BLaER1 treated with 17β-estradiol and CSF1 and Interleukin-3, amounts not matched to agents 10 nM and 100 nM (cell line): ENCODE measurements at regions not wholly inside any gene's neighbourhood (a gene's known extent, or its start where the extent isn't known, plus 50 kb on each side); places are given as distances from the start of the nearest gene placed in this dataset.
A peak's percentile ranks its signal among the peaks of the same experiment; 100 is the strongest.
"Not testable (repeated sequence)": the region's sequence is repeated elsewhere in the genome, so short reads cannot be mapped to it uniquely, and the experiment has no call there.

ENCODE experiments used
- H3K27ac ChIP-seq, 11 experiments: shearing (Covaris generic); formaldehyde crosslinking; 2 replicates each; pipeline ENCODE4 v1.8.1; 2022
- H3K27me3 ChIP-seq, 11 experiments: shearing (Covaris generic); formaldehyde crosslinking; 2 replicates each; pipeline ENCODE4 v1.8.1; 2022
- H3K36me3 ChIP-seq, 11 experiments: shearing (Covaris generic); formaldehyde crosslinking; 2 replicates each; pipeline ENCODE4 v1.8.1; 2022
- H3K4me1 ChIP-seq, 10 experiments: shearing (Covaris generic); formaldehyde crosslinking; 2 replicates each; pipeline ENCODE4 v1.8.1; 2022
- H3K4me2 ChIP-seq, 11 experiments: shearing (Covaris generic); formaldehyde crosslinking; 2 replicates each; pipeline ENCODE4 v1.8.1; 2022
- H3K4me3 ChIP-seq, 10 experiments: shearing (Covaris generic); formaldehyde crosslinking; 2 replicates each; pipeline ENCODE4 v1.8.1; 2022
- H3K9ac ChIP-seq, 11 experiments: shearing (Covaris generic); formaldehyde crosslinking; 2 replicates each; pipeline ENCODE4 v1.8.1; 2022
- H3K9me3 ChIP-seq, 11 experiments: shearing (Covaris generic); formaldehyde crosslinking; replicated peaks in 1 of 11; 2 replicates each; pipeline ENCODE4 v1.8.1; 2022
- H4K20me1 ChIP-seq, 11 experiments: shearing (Covaris generic); formaldehyde crosslinking; 2 replicates each; pipeline ENCODE4 v1.8.1; 2022
- Cebpa-rat ChIP-seq, 11 experiments: shearing (Covaris generic); IDR thresholded peaks; 2 replicates each; pipeline ENCODE4 v1.8.1; 2022

- Histone ChIP-seq H4K20me1 (no peaks in the 10 kb centered on the region), H3K4me1 (no peaks in the 10 kb centered on the region), H3K4me2 (no peak overlapping the region), H3K9me3 (peaks cover 14 to 23% (median 19%) of the 10 kb centered on the region in 11 experiments; a peak in 21 of 22 replicates), H3K9ac (no peak overlapping the region), H3K36me3 (no peaks in the 10 kb centered on the region), H3K27me3 (no peaks in the 10 kb centered on the region), H3K4me3 (no peak overlapping the region), H3K27ac (no peak overlapping the region)
- TF ChIP-seq Cebpa-rat (IDR thresholded peaks at IDR 0.05), result no peak
Observed at GRCh38 chr3:34678575-34678974, 880.1 kb downstream of the PDCD6IP start.

- not testable (repeated sequence) for H3K4me1 ChIP-seq, H4K20me1 ChIP-seq, H3K27ac ChIP-seq, H3K4me2 ChIP-seq, H3K27me3 ChIP-seq, H3K4me3 ChIP-seq, H3K36me3 ChIP-seq, H3K9ac ChIP-seq
- H3K9me3 ChIP-seq, result peaks cover 14 to 23% (median 19%) of the 10 kb centered on the region in 11 experiments; a peak in 21 of 22 replicates
Observed at GRCh38 chr3:34679055-34679454, 880.6 kb downstream of the PDCD6IP start.

GRCh38 chr3:34683851-34684250, 885.4 kb downstream of the PDCD6IP start:
- Histone ChIP-seq H3K27ac (no peak overlapping the region), H3K9me3 (peaks cover 14 to 22% (median 19%) of the 10 kb centered on the region in 11 experiments; a peak in 21 of 22 replicates), H3K36me3 (no peaks in the 10 kb centered on the region), H3K4me3 (no peak overlapping the region), H3K9ac (no peak overlapping the region), H3K4me1 (peaks cover 0 to 14% (median 0%) of the 10 kb centered on the region in 10 experiments; a peak in 2 of 20 replicates), H4K20me1 (no peaks in the 10 kb centered on the region), H3K4me2 (0 out of 22 replicates have a peak overlapping the region, but pooled peaks of 1 of the 11 experiments have one; percentile 2), H3K27me3 (no peaks in the 10 kb centered on the region)
- no peak for TF ChIP-seq Cebpa-rat (IDR thresholded peaks at IDR 0.05)

GRCh38 chr3:34686541-34686940, 888.1 kb downstream of the PDCD6IP start:
- no peak overlapping the region for H3K4me3 ChIP-seq
- H3K27me3 ChIP-seq, result no peaks in the 10 kb centered on the region
- no peak overlapping the region for H3K9ac ChIP-seq
- H3K4me1 ChIP-seq, result peaks cover 0 to 14% (median 0%) of the 10 kb centered on the region in 10 experiments; a peak in 2 of 20 replicates
- no peak overlapping the region for H3K27ac ChIP-seq
- H3K4me2 ChIP-seq, result no peak overlapping the region
- no peaks in the 10 kb centered on the region for H3K9me3 ChIP-seq
- no peaks in the 10 kb centered on the region for H4K20me1 ChIP-seq
- H3K36me3 ChIP-seq, result no peaks in the 10 kb centered on the region
- no peak for TF ChIP-seq Cebpa-rat (IDR thresholded peaks at IDR 0.05)

GRCh38 chr3:34687671-34688070, 889.2 kb downstream of the PDCD6IP start:
- no peak for TF ChIP-seq Cebpa-rat (IDR thresholded peaks at IDR 0.05)
- H4K20me1 ChIP-seq, result no peaks in the 10 kb centered on the region
- H3K9ac ChIP-seq, result no peak overlapping the region
- no peak overlapping the region for H3K27ac ChIP-seq
- H3K27me3 ChIP-seq, result no peaks in the 10 kb centered on the region
- H3K36me3 ChIP-seq, result no peaks in the 10 kb centered on the region
- H3K4me1 ChIP-seq, result peaks cover 0 to 14% (median 0%) of the 10 kb centered on the region in 10 experiments; a peak in 2 of 20 replicates
- H3K4me2 ChIP-seq, result peak overlapping the region in 1 of 11 experiments; percentile 30; a peak in 1 of 22 replicates
- H3K4me3 ChIP-seq, result no peak overlapping the region
- no peaks in the 10 kb centered on the region for H3K9me3 ChIP-seq

- no peaks in the 10 kb centered on the region; a peak in 1 of 22 replicates for H3K36me3 ChIP-seq
- no peak overlapping the region for H3K27ac ChIP-seq
- H3K4me1 ChIP-seq, result no peaks in the 10 kb centered on the region
- no peak overlapping the region for H3K9ac ChIP-seq
- no peak for TF ChIP-seq Cebpa-rat (IDR thresholded peaks at IDR 0.05)
- no peak overlapping the region for H3K4me3 ChIP-seq
- H4K20me1 ChIP-seq, result no peaks in the 10 kb centered on the region
- H3K27me3 ChIP-seq, result no peaks in the 10 kb centered on the region
- H3K4me2 ChIP-seq, result no peak overlapping the region
- peaks cover 18 to 25% (median 22%) of the 10 kb centered on the region in 11 experiments for H3K9me3 ChIP-seq
Observed at GRCh38 chr3:34696831-34697230, 898.4 kb downstream of the PDCD6IP start.

- no peak overlapping the region for H3K9ac ChIP-seq
- H3K4me3 ChIP-seq, result no peak overlapping the region
- no peak overlapping the region for H3K4me2 ChIP-seq
- H4K20me1 ChIP-seq, result no peaks in the 10 kb centered on the region
- no peaks in the 10 kb centered on the region for H3K4me1 ChIP-seq
- H3K36me3 ChIP-seq, result no peaks in the 10 kb centered on the region; a peak in 1 of 22 replicates
- H3K9me3 ChIP-seq, result peaks cover 34 to 40% (median 38%) of the 10 kb centered on the region in 11 experiments
- TF ChIP-seq Cebpa-rat (IDR thresholded peaks at IDR 0.05), result no peak
- H3K27ac ChIP-seq, result no peak overlapping the region
- no peaks in the 10 kb centered on the region for H3K27me3 ChIP-seq
Observed at GRCh38 chr3:34703053-34703452, 904.6 kb downstream of the PDCD6IP start.

- TF ChIP-seq Cebpa-rat (IDR thresholded peaks at IDR 0.05), result no peak
- Histone ChIP-seq H3K9ac (no peak overlapping the region), H3K4me3 (no peak overlapping the region), H3K9me3 (peaks cover 0 to 9% (median 3%) of the 10 kb centered on the region in 11 experiments; a peak in 6 of 22 replicates), H3K27me3 (no peaks in the 10 kb centered on the region), H4K20me1 (no peaks in the 10 kb centered on the region), H3K36me3 (no peaks in the 10 kb centered on the region), H3K4me2 (no peak overlapping the region), H3K27ac (no peak overlapping the region), H3K4me1 (peaks cover 0 to 9% (median 0%) of the 10 kb centered on the region in 10 experiments; a peak in 5 of 20 replicates)
Observed at GRCh38 chr3:34724916-34725499, 914.3 kb upstream of the ARPP21 start.

GRCh38 chr3:34725774-34726173, 913.6 kb upstream of the ARPP21 start:
- no peak overlapping the region for H3K9ac ChIP-seq
- H3K4me2 ChIP-seq, result no peak overlapping the region
- no peaks in the 10 kb centered on the region for H3K27me3 ChIP-seq
- no peak for TF ChIP-seq Cebpa-rat (IDR thresholded peaks at IDR 0.05)
- H3K27ac ChIP-seq, result no peak overlapping the region
- peaks cover 0 to 15% (median 3%) of the 10 kb centered on the region in 11 experiments; a peak in 6 of 22 replicates for H3K9me3 ChIP-seq
- peaks cover 0 to 9% (median 0%) of the 10 kb centered on the region in 10 experiments; a peak in 5 of 20 replicates for H3K4me1 ChIP-seq
- no peaks in the 10 kb centered on the region for H3K36me3 ChIP-seq
- no peak overlapping the region for H3K4me3 ChIP-seq
- H4K20me1 ChIP-seq, result no peaks in the 10 kb centered on the region

GRCh38 chr3:34727700-34728099, 911.6 kb upstream of the ARPP21 start:
- peaks cover 0 to 16% (median 3%) of the 10 kb centered on the region in 11 experiments; a peak in 6 of 22 replicates for H3K9me3 ChIP-seq
- no peaks in the 10 kb centered on the region for H3K27me3 ChIP-seq

More at GRCh38 chr3:34727700-34728099, 911.6 kb upstream of the ARPP21 start:
- peak overlapping the region in 1 of 11 experiments; percentile 32; a peak in 1 of 22 replicates for H3K27ac ChIP-seq
- H3K36me3 ChIP-seq, result no peaks in the 10 kb centered on the region
- peaks cover 0 to 9% (median 0%) of the 10 kb centered on the region in 10 experiments; a peak in 5 of 20 replicates for H3K4me1 ChIP-seq
- H3K9ac ChIP-seq, result no peak overlapping the region
- H3K4me3 ChIP-seq, result no peak overlapping the region
- no peak for TF ChIP-seq Cebpa-rat (IDR thresholded peaks at IDR 0.05)
- H3K4me2 ChIP-seq, result peak overlapping the region in 3 of 11 experiments; percentile 4 to 31 (median 21); a peak in 3 of 22 replicates
- no peaks in the 10 kb centered on the region for H4K20me1 ChIP-seq
